ENCODE measurements at regions not wholly inside any gene's neighbourhood (a gene's known extent, or its start where the extent isn't known, plus 50 kb on each side); places are given as distances from the start of the nearest gene placed in this dataset.

GRCh38 chr5:1745796-1746370, 53.8 kb downstream of the MRPL36 start:
- Histone ChIP-seq H3K9me3 (peaks cover 0 to 14% (median 0%) of the 10 kb centered on the region in 11 donors), H3K4me3 (no peak overlapping the region), H3K27ac (no peak overlapping the region), H3K36me3 (no peaks in the 10 kb centered on the region), H3K27me3 (peaks cover 0 to 10% (median 0%) of the 10 kb centered on the region in 7 donors), H3K4me1 (no peaks in the 10 kb centered on the region)
- TF ChIP-seq CTCF (IDR thresholded peaks at IDR 0.05) = no peak
- ATAC-seq = no peak
- intact Hi-C loops (cut with DNase I) = no loop called here
- no peak for DNase-seq
- WGBS, 2 donors = 87 to 88% methylated on average over 29 of the region's 29 CpGs

GRCh38 chr5:1745123-1745795, 54.4 kb downstream of the MRPL36 start:
- no peak for TF ChIP-seq CTCF (IDR thresholded peaks at IDR 0.05)
- WGBS, 2 donors = 75 to 80% methylated on average over 30 of the region's 30 CpGs
- no peak overlapping the region for H3K27ac ChIP-seq
- peaks cover 0 to 17% (median 4%) of the 10 kb centered on the region in 11 donors for H3K9me3 ChIP-seq
- intact Hi-C loops (cut with DNase I) = no loop called here
- peaks cover 0 to 10% (median 0%) of the 10 kb centered on the region in 7 donors for H3K27me3 ChIP-seq
- H3K4me1 ChIP-seq = no peaks in the 10 kb centered on the region
- no peak overlapping the region for H3K4me3 ChIP-seq
- no peaks in the 10 kb centered on the region for H3K36me3 ChIP-seq
- ATAC-seq (no peak), DNase-seq (no peak)

GRCh38 chr5:1744393-1745122, 55.1 kb downstream of the MRPL36 start:
- DNase-seq = no peak
- Histone ChIP-seq H3K9me3 (peaks cover 0 to 24% (median 8%) of the 10 kb centered on the region in 11 donors), H3K4me3 (no peak overlapping the region), H3K27me3 (peaks cover 0 to 10% (median 0%) of the 10 kb centered on the region in 7 donors), H3K4me1 (no peaks in the 10 kb centered on the region), H3K36me3 (no peaks in the 10 kb centered on the region), H3K27ac (no peak overlapping the region)
- TF ChIP-seq CTCF (IDR thresholded peaks at IDR 0.05) = no peak
- intact Hi-C loops (cut with DNase I) = no loop called here
- ATAC-seq = no peak
- 83 to 88% methylated on average over 21 of the region's 21 CpGs for WGBS, 2 donors

- ATAC-seq (peak in 3 of 8 donors; percentile 10 to 37 (median 23)), DNase-seq (no peak)
- intact Hi-C loops (cut with DNase I) = no loop called here
- 44 to 53% methylated on average over 5 of the region's 5 CpGs for WGBS, 2 donors
- TF ChIP-seq CTCF (IDR thresholded peaks at IDR 0.05) = no peak
- H3K36me3 ChIP-seq = no peaks in the 10 kb centered on the region
- no peaks in the 10 kb centered on the region for H3K4me1 ChIP-seq
- peaks cover 0 to 31% (median 8%) of the 10 kb centered on the region in 11 donors for H3K9me3 ChIP-seq
- no peak overlapping the region for H3K27ac ChIP-seq
- peaks cover 0 to 11% (median 0%) of the 10 kb centered on the region in 7 donors for H3K27me3 ChIP-seq
- H3K4me3 ChIP-seq = no peak overlapping the region
Observed at GRCh38 chr5:1743769-1744085, 55.9 kb downstream of the MRPL36 start.

Measured in heart right ventricle (tissue), 16 donors.